ENCODE measurements at regions not wholly inside any gene's neighbourhood (a gene's known extent, or its start where the extent isn't known, plus 50 kb on each side); places are given as distances from the start of the nearest gene placed in this dataset.
"Not testable (repeated sequence)": the region's sequence is repeated elsewhere in the genome, so short reads cannot be mapped to it uniquely, and the experiment has no call there.

- not testable (repeated sequence) for H3K9ac ChIP-seq (ENCODE audit: insufficient read depth in 1 of 2, low read length in 2 of 2); H3K27me3 ChIP-seq (ENCODE audit: control insufficient read depth in 3 of 3, insufficient read depth in 3 of 3, low read length in 2 of 3); H3K4me1 ChIP-seq (ENCODE audit: control insufficient read depth in 5 of 5, insufficient read depth in 5 of 5, low read length in 5 of 5); H3K36me3 ChIP-seq (ENCODE audit: control insufficient read depth in 4 of 4, insufficient read depth in 4 of 4, low read length in 4 of 4); H3K4me3 ChIP-seq; ATAC-seq (ENCODE audit: insufficient read depth, low FRiP score); H3K27ac ChIP-seq (ENCODE audit: low read depth in 1 of 2, low read length in 1 of 2); H3K9me3 ChIP-seq (ENCODE audit: control insufficient read depth in 4 of 4, insufficient read depth in 3 of 4, low read length in 3 of 4); DNase-seq
- 72% methylated on average over 7 of the region's 14 CpGs; no CpG with 5 or more reads in 1 of the 2 donors for WGBS, 2 donors
These were observed 118.5 kb downstream of the TMEM121 start for GRCh38 chr14:105644891-105645290.

GRCh38 chr14:105645389-105645788 is 119.0 kb downstream of the TMEM121 start:
- not testable (repeated sequence) for H3K9ac ChIP-seq (ENCODE audit: insufficient read depth in 1 of 2, low read length in 2 of 2); H3K4me1 ChIP-seq (ENCODE audit: control insufficient read depth in 5 of 5, insufficient read depth in 5 of 5, low read length in 5 of 5); H3K4me3 ChIP-seq; H3K27me3 ChIP-seq (ENCODE audit: control insufficient read depth in 3 of 3, insufficient read depth in 3 of 3, low read length in 2 of 3); H3K36me3 ChIP-seq (ENCODE audit: control insufficient read depth in 4 of 4, insufficient read depth in 4 of 4, low read length in 4 of 4); H3K9me3 ChIP-seq (ENCODE audit: control insufficient read depth in 4 of 4, insufficient read depth in 3 of 4, low read length in 3 of 4); ATAC-seq (ENCODE audit: insufficient read depth, low FRiP score); DNase-seq; H3K27ac ChIP-seq (ENCODE audit: low read depth in 1 of 2, low read length in 1 of 2)
- no CpG with 5 or more reads among the region's 6 CpGs for WGBS, 2 donors

- TF ChIP-seq CTCF (IDR thresholded peaks at IDR 0.05; ENCODE audit: control extremely low read depth, extremely low read depth) = no peak
- no peak for ATAC-seq (ENCODE audit: insufficient read depth, low FRiP score)
- Histone ChIP-seq H3K4me3 (no peak overlapping the region), H3K9me3 (ENCODE audit: control insufficient read depth in 4 of 4, insufficient read depth in 3 of 4, low read length in 3 of 4) (peaks cover 0 to 5% (median 1%) of the 10 kb centered on the region in 4 donors), H3K36me3 (ENCODE audit: control insufficient read depth in 4 of 4, insufficient read depth in 4 of 4, low read length in 4 of 4) (no peaks in the 10 kb centered on the region), H3K9ac (ENCODE audit: insufficient read depth in 1 of 2, low read length in 2 of 2) (no peak overlapping the region), H3K27me3 (ENCODE audit: control insufficient read depth in 3 of 3, insufficient read depth in 3 of 3, low read length in 2 of 3) (no peaks in the 10 kb centered on the region), H3K27ac (ENCODE audit: low read depth in 1 of 2, low read length in 1 of 2) (no peak overlapping the region), H3K4me1 (ENCODE audit: control insufficient read depth in 5 of 5, insufficient read depth in 5 of 5, low read length in 5 of 5) (peaks cover 0 to under 1% (median 0%) of the 10 kb centered on the region in 5 donors)
- WGBS, 2 donors = 56 to 69% methylated on average over 5 of the region's 5 CpGs
- no peak for DNase-seq
These were observed 119.8 kb downstream of the TMEM121 start for GRCh38 chr14:105646175-105646574.

DNA sequence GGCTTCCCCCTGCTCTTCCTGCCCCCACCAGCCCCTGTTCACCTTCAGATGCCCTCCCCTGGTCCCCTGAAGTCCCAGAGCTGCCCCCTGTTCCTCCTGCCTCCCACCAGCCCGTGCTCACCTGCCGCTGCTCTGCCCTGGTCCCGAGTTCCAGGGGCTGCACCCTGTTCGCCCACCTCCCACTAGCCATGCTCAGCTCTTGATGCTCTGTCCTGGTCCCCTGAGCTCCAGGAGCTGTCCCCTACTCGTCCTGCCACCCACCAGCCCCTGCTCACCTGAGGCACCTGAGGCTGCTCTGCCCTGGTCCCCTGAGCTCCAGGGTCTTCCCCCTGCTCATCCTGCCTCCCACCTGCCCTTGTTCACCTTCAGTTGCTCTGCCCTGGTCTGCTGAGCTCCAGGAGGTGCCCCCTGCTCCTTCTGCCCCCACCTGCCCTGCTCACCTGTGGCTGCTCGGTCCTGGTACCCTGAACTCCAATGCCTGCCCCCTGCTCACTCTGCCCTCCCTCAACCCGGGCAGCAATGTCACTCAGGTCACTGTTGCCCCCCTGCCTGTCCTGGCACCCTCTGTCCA is 120.4 kb downstream of the TMEM121 start:
- not testable (repeated sequence) for ATAC-seq (ENCODE audit: insufficient read depth, low FRiP score); H3K4me3 ChIP-seq; H3K27me3 ChIP-seq (ENCODE audit: control insufficient read depth in 3 of 3, insufficient read depth in 3 of 3, low read length in 2 of 3); H3K36me3 ChIP-seq (ENCODE audit: control insufficient read depth in 4 of 4, insufficient read depth in 4 of 4, low read length in 4 of 4); H3K9me3 ChIP-seq (ENCODE audit: control insufficient read depth in 4 of 4, insufficient read depth in 3 of 4, low read length in 3 of 4); H3K9ac ChIP-seq (ENCODE audit: insufficient read depth in 1 of 2, low read length in 2 of 2); DNase-seq; H3K4me1 ChIP-seq (ENCODE audit: control insufficient read depth in 5 of 5, insufficient read depth in 5 of 5, low read length in 5 of 5); H3K27ac ChIP-seq (ENCODE audit: low read depth in 1 of 2, low read length in 1 of 2)
- WGBS, 2 donors = 72 to 74% methylated on average over 7 of the region's 7 CpGs

GRCh38 chr14:105647426-105647783 is 121.0 kb downstream of the TMEM121 start:
- not testable (repeated sequence) for H3K9me3 ChIP-seq (ENCODE audit: control insufficient read depth in 4 of 4, insufficient read depth in 3 of 4, low read length in 3 of 4); H3K4me3 ChIP-seq; H3K36me3 ChIP-seq (ENCODE audit: control insufficient read depth in 4 of 4, insufficient read depth in 4 of 4, low read length in 4 of 4); ATAC-seq (ENCODE audit: insufficient read depth, low FRiP score); H3K4me1 ChIP-seq (ENCODE audit: control insufficient read depth in 5 of 5, insufficient read depth in 5 of 5, low read length in 5 of 5); H3K9ac ChIP-seq (ENCODE audit: insufficient read depth in 1 of 2, low read length in 2 of 2); H3K27me3 ChIP-seq (ENCODE audit: control insufficient read depth in 3 of 3, insufficient read depth in 3 of 3, low read length in 2 of 3); DNase-seq; H3K27ac ChIP-seq (ENCODE audit: low read depth in 1 of 2, low read length in 1 of 2)
- WGBS, 2 donors = 71 to 80% methylated on average over 6 to 7 of the region's 7 CpGs
